ENCODE measurements at regions not wholly inside any gene's neighbourhood (a gene's known extent, or its start where the extent isn't known, plus 50 kb on each side); places are given as distances from the start of the nearest gene placed in this dataset.

DNA sequence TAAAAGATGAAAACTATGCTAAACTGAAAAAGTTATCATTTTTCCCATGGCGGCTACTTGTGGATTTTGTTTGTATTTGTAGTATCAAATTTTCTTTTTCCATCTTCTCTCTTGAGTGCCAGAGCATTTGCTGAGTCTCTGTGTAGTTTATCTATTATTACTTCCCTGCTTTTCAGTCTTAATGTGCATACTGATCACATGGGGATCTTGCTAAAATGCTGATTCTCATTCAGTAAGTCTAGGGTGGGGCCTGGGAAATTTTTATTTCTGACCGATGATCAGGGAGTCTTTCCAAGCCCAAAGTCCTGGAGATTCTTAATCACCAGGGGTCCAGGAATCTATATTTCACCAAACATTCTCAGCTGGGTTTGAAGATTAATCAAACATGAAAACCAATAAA is 189.0 kb upstream of the GOT2 start:
- TF ChIP-seq, protein P1, sequence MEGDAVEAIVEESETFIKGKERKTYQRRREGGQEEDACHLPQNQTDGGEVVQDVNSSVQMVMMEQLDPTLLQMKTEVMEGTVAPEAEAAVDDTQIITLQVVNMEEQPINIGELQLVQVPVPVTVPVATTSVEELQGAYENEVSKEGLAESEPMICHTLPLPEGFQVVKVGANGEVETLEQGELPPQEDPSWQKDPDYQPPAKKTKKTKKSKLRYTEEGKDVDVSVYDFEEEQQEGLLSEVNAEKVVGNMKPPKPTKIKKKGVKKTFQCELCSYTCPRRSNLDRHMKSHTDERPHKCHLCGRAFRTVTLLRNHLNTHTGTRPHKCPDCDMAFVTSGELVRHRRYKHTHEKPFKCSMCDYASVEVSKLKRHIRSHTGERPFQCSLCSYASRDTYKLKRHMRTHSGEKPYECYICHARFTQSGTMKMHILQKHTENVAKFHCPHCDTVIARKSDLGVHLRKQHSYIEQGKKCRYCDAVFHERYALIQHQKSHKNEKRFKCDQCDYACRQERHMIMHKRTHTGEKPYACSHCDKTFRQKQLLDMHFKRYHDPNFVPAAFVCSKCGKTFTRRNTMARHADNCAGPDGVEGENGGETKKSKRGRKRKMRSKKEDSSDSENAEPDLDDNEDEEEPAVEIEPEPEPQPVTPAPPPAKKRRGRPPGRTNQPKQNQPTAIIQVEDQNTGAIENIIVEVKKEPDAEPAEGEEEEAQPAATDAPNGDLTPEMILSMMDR (IDR thresholded peaks at IDR 0.05; ENCODE audit: insufficient read depth, low read length, poor library complexity, severe bottlenecking) = no peak
- DNase-seq (ENCODE audit: extremely low read depth, insufficient read length) = no peak
- H3K36me3 ChIP-seq (ENCODE audit: control insufficient read depth, insufficient read depth, low read length) = no peaks in the 10 kb centered on the region

DNA sequence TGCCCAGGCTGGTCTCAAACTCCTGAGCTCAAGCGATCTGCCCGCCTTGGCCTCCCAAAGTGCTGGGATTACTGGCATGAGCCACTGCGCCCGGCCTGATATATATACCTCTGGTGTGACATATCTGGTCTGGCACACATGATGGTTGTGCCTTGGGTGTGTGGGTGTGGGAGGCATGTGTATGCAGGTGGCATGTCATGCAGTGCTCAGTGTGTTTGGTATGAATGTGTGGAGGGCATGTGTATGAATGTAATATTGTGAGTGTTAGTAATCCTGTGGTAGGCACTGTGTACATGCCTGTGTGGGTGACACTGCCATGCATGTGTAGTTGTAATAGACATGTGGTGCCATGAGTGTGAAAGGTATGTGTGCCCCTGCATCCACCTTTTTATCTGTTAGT is 179.3 kb upstream of the GOT2 start:
- Histone ChIP-seq H3K27me3 (replicated peaks; ENCODE audit: control insufficient read depth, insufficient read depth, low read length) (no peaks in the 10 kb centered on the region), H3K36me3 (ENCODE audit: control insufficient read depth, insufficient read depth, low read length) (no peaks in the 10 kb centered on the region), H3K4me3 (replicated peaks; ENCODE audit: low read depth, low read length) (no peak overlapping the region)
- TF ChIP-seq, protein P1 (IDR thresholded peaks at IDR 0.05; ENCODE audit: insufficient read depth, low read length, poor library complexity, severe bottlenecking) = no peak
- no peak for DNase-seq (ENCODE audit: extremely low read depth, insufficient read length)

More for the DNA sequence above, 189.0 kb upstream of the GOT2 start:
- Histone ChIP-seq H3K27me3 (replicated peaks; ENCODE audit: control insufficient read depth, insufficient read depth, low read length) (no peaks in the 10 kb centered on the region), H3K4me3 (replicated peaks; ENCODE audit: low read depth, low read length) (no peak overlapping the region)

DNA sequence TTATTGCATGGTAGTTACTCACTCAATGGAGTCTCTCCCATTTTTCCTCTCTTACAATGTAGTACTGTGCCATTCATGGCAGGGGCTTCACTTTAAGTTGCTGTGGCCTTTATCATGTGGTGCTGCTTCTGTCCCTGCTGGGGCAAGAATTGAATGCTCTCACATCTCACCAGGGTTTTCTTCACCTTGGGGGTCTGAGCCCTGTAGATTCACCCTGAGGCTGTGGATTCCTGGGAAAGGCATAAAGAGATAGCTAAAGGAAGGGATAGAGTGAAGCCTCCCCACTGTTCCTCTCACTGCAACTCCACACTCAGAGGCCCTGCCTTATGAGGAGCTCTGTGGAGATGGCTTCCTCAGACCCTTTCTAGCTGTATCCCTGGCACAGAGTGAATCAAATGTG is 178.5 kb upstream of the GOT2 start:
- no peak for DNase-seq (ENCODE audit: extremely low read depth, insufficient read length)
- H3K27me3 ChIP-seq (replicated peaks; ENCODE audit: control insufficient read depth, insufficient read depth, low read length) = no peaks in the 10 kb centered on the region
- no peak overlapping the region for H3K4me3 ChIP-seq (replicated peaks; ENCODE audit: low read depth, low read length)
- H3K36me3 ChIP-seq (ENCODE audit: control insufficient read depth, insufficient read depth, low read length) = no peaks in the 10 kb centered on the region
- TF ChIP-seq, protein P1 (IDR thresholded peaks at IDR 0.05; ENCODE audit: insufficient read depth, low read length, poor library complexity, severe bottlenecking) = no peak

DNA sequence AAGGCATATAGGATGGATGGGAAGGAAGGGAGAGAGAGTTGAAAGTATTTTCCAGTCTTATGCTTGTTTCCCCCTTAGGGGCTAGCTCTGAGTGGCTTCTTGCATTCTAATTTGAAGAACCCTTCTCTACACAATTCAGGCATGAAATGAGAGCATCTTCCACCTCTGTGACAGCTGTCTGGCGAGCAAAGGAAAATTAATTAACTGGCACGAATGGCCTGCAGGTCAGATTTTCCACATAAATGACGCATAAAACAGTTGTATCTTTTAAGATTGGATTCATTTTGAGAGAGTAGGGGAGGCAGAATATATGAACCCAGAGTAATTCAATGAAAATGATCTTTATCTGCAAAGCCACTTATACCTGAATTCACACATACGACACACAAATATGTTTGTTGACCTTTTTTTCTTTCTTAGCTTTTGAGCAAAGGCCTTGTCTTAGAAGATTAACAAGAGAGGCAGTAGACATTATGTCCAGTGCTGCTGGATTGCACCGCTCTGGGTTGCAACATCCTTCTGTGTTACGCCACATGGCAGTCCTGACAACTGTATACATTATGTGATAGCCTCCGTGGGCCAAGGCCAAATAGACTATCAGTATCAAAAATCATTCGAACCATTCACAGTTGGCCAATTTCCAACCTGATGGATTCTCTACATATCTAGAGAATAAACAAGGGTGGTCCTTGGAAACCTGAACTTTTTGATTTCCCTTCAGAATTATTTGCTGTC is 173.0 kb upstream of the GOT2 start:
- no peak for DNase-seq (ENCODE audit: extremely low read depth, insufficient read length)
- no peaks in the 10 kb centered on the region for H3K27me3 ChIP-seq (replicated peaks; ENCODE audit: control insufficient read depth, insufficient read depth, low read length)
- TF ChIP-seq, protein P1 (IDR thresholded peaks at IDR 0.05; ENCODE audit: insufficient read depth, low read length, poor library complexity, severe bottlenecking) = no peak
- no peaks in the 10 kb centered on the region for H3K36me3 ChIP-seq (ENCODE audit: control insufficient read depth, insufficient read depth, low read length)
- no peak overlapping the region for H3K4me3 ChIP-seq (replicated peaks; ENCODE audit: low read depth, low read length)

DNA sequence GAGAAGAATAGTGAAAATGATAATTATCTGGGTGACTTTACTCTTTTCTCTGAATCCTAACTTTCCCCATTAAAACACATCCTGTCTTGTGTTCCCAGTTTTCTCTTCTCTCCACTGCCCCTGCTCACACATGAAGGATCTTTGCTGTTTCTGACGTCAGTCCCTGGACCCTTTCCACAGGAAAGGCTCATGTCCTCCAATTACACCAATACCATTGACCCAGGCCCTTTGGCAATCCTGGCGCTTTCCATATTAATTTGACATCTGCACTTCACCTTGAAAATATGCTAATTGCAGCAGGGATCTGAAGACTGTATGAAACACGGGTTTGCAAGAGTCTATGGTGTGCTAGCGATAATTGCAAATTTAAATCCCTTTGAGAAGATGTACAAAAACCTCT is 170.2 kb upstream of the GOT2 start:
- no peak overlapping the region for H3K4me3 ChIP-seq (replicated peaks; ENCODE audit: low read depth, low read length)
- H3K36me3 ChIP-seq (ENCODE audit: control insufficient read depth, insufficient read depth, low read length) = no peaks in the 10 kb centered on the region
- TF ChIP-seq, protein P1 (IDR thresholded peaks at IDR 0.05; ENCODE audit: insufficient read depth, low read length, poor library complexity, severe bottlenecking) = no peak
- DNase-seq (ENCODE audit: extremely low read depth, insufficient read length) = no peak
- H3K27me3 ChIP-seq (replicated peaks; ENCODE audit: control insufficient read depth, insufficient read depth, low read length) = no peaks in the 10 kb centered on the region

DNA sequence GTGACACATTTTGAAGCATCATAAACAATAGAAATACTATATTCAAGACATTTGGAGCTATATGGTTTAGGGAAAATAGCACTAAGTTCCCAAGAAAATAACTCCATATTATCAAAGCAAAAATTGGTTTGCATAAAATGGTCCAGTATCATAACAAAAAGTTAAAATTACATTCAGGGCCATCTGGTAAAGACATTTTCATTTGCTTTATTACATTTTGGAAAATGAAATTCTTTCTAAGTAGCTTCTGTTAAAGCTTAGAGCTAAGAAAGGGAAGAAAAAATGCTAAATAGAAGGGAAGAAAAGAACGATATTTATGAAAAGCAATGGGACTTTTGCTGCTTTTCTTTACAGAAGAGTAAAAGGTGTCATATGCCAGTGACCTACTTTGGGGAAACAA is 155.4 kb upstream of the GOT2 start:
- Histone ChIP-seq H3K36me3 (ENCODE audit: control insufficient read depth, insufficient read depth, low read length) (no peaks in the 10 kb centered on the region), H3K27me3 (replicated peaks; ENCODE audit: control insufficient read depth, insufficient read depth, low read length) (no peaks in the 10 kb centered on the region), H3K4me3 (replicated peaks; ENCODE audit: low read depth, low read length) (no peak overlapping the region)
- TF ChIP-seq, protein P1 (IDR thresholded peaks at IDR 0.05; ENCODE audit: insufficient read depth, low read length, poor library complexity, severe bottlenecking) = no peak
- DNase-seq (ENCODE audit: extremely low read depth, insufficient read length) = no peak

All from GM06990 (cell line).